ENCODE measurements at regions not wholly inside any gene's neighbourhood (a gene's known extent, or its start where the extent isn't known, plus 50 kb on each side); places are given as distances from the start of the nearest gene placed in this dataset.
"Not testable (repeated sequence)": the region's sequence is repeated elsewhere in the genome, so short reads cannot be mapped to it uniquely, and the experiment has no call there.

DNA sequence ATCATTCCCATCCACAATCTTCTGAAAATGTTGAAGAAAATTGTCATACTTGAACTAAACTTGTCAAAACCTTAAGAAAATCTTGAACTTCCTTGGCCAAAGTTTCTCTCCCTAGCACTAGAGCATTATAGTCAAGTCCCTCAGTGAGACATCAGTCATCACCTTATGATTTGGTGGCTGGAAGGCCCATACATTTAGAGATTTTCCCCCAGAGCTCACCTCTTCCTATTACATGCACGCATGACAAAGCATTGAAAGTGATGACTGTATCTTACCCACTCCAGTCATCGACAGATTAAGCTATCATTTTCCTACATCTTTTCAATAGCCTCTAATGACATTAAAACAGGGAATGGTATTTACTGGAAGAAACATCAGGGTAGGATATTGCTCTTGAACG, 948.8 kb downstream of the TMEM121 start:
- TF ChIP-seq CTCF (IDR thresholded peaks at IDR 0.05; ENCODE audit: low read depth, low read length, poor library complexity, severe bottlenecking); EZH2phosphoT487 (IDR thresholded peaks at IDR 0.05; ENCODE audit: borderline replicate concordance, low read length): not testable (repeated sequence)

Data from DOHH2 (cell line).